ENCODE measurements at regions not wholly inside any gene's neighbourhood (a gene's known extent, or its start where the extent isn't known, plus 50 kb on each side); places are given as distances from the start of the nearest gene placed in this dataset.

DNA sequence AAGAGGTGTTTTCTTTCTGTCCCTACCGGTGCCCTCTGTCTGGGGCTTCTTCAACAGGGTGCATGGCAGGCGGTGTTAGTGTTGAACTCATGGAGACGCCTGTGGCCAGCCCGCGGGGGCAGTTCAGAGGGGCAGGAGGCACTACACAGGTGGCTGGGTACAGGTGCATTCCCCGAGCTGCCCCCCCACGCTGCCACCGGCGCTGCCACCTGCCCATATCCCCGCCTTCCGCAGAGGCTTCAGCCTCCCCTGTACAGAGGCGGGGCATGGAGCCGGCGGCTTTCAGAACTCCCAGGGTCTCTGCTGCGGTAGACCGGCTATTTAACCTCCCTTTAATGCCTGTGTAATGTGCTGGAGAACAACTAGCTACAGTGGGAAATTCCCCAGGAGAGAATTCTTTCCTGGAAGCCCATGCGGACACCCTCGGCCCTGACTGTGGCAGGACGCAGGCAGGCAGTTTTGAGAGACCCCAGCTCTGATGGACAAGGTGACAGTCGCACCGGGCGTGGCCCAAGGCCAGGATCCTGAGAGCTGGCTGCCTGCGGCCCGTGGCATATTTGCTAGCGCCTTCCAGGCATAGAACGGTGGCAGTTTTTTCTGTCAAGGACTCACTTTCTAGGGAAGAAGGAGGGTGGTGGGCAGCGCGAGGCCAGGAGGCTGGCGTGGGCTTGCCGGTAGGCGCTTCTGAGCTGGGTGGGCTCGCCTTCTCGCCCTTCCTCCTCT lies 53.7 kb upstream of the ZNF32 start:
- DNase-seq = no peak

DNA sequence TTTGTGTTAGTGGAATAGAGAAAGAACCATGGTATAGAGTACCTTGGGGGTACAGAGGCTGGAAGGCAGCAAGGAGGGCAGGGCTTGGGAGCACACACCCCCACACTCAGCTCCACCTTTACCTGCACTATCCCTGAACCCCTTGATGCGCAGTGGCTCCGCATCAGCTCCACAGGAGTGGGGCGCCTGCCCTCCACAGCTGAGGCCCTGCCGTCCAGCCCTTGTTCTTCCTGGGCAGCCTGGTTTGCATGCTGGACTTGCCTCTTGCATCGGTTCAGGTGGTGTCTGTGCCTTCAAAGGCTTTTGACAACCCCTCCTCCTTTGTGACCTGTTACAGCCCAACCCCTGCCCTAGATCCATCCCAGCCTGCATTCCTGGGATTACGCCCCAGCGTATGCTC lies 52.6 kb upstream of the ZNF32 start:
- DNase-seq = no peak

DNA sequence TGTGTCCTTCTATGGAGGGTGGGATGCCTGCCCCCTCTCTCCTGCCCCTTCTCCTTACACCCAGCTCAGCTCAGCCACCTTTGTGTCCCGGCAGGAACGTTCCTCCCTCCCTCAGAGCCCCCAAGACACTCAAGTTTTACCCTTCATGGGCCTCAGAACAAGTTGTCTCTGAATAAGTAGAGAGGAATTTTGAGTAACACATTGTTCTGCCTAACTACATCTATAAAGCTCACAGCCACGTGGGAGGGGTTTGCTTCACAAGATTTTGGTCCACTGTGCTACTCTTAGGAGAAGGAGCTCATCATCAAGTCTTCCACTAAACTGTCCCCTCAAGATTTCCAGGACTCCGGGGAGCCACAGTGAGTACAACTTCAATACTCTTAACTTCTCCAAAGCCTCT lies 51.6 kb upstream of the ZNF32 start:
- DNase-seq = no peak

DNA sequence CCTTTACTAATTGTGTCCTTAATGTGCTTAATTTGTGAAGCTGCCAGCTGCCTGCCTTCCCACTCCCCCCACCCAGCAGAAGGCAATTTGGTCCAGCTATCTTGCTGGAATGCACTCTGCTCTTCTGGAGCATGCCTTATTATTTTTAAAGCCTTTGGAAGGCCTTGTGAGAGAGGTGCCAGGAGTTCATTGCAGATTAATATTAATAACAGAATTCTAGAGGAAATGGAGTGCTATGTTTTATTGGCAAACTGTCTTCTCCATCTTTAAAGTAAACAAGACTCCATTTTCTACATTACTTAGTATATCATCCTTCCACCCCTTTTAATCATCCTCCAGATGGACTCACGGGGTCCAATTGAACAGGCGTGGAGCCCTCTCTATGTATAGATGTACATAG lies 50.8 kb upstream of the ZNF32 start:
- DNase-seq = no peak

Data from activated CD4-positive, alpha-beta T cell treated with anti-CD3 and anti-CD28 coated beads, Interleukin-2, amount 50 U/mL, for 1 hour (primary cell).